HG02840 (cell line): ENCODE measurements at regions not wholly inside any gene's neighbourhood (a gene's known extent, or its start where the extent isn't known, plus 50 kb on each side); places are given as distances from the start of the nearest gene placed in this dataset.
"Not testable (repeated sequence)": the region's sequence is repeated elsewhere in the genome, so short reads cannot be mapped to it uniquely, and the experiment has no call there.

ENCODE experiments used
- ATAC-seq: cut with Tn5 transposase; IDR thresholded peaks from one replicate; pipeline ENCODE4 v1.9.1; 2021; ENCODE audit warnings: mild to moderate bottlenecking, moderate library complexity, moderate number of reproducible peaks; ENCODE audit not compliant: unreplicated experiment, low FRiP score

- ATAC-seq, result not testable (repeated sequence)
Observed at GRCh38 chr7:76736724-76737123, 109.6 kb upstream of the POMZP3 start.

GRCh38 chr7:76736091-76736490 is 109.0 kb upstream of the POMZP3 start:
- ATAC-seq, result not testable (repeated sequence)

- ATAC-seq, result not testable (repeated sequence)
Observed at GRCh38 chr7:76735668-76736067, 108.6 kb upstream of the POMZP3 start.

DNA sequence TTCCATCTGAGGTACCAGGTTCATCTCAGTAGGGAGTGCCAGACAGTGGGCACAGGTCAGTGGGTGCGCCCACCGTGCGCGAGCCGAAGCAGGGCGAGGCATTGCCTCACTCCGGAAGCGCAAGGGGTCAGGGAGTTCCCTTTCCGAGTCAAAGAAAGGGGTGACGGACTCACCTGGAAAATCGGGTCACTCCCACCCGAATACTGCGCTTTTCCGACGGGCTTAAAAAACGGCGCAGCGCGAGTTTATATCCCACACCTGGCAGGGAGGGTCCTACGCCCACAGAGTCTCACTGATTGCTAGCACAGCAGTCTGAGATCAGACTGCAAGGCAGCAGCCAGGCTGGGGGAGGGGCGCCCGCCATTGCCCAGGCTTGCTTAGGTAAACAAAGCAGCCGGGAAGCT is 101.5 kb upstream of the POMZP3 start:
- ATAC-seq, result not testable (repeated sequence)

DNA sequence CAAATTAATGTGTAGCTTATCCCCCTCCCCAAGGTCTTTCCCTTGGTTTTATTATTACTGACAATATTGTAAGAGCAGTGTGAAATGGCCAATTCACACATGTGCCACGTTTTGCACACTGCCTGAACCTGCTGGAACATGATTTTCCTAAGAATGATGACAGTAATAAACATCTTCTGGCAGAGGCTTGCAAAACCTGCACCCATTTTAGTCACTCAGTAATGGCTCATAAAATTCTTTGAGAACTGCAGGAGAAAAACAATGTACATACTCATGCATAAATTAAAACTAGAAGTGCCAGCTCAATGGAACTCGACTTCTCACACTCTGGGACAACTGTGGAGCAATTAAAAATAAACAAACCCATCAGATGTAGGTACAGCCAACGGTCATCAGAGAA is 96.8 kb upstream of the POMZP3 start:
- not testable (repeated sequence) for ATAC-seq

- not testable (repeated sequence) for ATAC-seq
Observed at GRCh38 chr7:76716551-76716950, 89.5 kb upstream of the POMZP3 start.

DNA sequence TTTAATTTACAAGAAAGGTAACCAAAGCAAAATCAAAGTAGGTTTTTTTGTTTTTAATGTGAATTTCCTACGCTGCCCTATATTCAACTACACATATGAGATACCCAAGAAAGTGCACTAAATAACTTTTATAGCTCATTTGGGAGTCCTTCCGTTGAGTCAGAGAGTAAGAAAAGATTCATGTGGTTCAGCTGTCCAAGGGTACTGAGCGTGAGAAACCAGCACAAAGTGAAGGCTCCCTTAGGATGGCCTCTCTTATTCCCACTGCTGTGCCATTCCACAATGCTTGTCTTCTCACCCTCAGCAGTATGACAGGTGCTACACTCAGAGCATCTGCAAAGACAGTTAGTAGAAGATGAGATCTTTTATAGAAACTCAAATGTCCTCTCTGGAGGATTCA is 85.8 kb upstream of the POMZP3 start:
- ATAC-seq, result not testable (repeated sequence)

DNA sequence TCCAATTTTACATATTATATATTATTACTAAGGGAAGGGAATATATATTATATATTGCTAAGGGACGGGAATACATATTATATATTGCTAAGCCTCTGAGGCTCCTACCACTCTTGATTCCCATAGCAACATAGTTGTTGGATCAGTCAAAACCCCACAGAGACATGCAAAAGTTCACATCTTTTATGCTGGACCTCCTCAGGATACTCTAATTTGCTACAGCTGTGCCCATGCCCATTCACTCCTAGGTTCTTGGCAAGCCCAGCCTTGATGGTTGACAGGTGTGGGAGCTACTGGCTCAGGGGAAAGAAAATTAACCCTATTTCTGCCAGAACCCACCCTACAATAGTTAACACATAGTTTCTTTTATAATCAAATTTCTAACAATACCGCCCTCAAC is 84.6 kb upstream of the POMZP3 start:
- not testable (repeated sequence) for ATAC-seq

DNA sequence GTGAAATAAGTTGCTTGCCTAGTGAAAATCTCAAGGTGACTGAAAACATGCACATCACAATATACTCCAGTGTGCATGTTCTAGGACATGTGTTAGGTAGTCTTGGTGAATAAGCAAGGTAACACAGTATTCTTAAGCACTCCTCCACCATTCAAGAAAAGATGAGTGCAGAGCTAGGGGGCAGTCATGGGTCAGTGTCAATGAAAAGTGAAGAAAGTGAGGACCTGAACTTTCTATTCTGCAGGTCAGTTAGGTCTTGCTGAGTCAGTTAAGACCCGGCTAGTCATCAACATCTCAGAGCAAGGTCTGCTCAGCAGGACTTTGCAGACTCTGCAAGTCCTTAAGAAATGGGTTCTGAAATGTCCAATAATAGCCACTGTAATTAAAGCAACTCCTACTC is 82.6 kb upstream of the POMZP3 start:
- not testable (repeated sequence) for ATAC-seq

DNA sequence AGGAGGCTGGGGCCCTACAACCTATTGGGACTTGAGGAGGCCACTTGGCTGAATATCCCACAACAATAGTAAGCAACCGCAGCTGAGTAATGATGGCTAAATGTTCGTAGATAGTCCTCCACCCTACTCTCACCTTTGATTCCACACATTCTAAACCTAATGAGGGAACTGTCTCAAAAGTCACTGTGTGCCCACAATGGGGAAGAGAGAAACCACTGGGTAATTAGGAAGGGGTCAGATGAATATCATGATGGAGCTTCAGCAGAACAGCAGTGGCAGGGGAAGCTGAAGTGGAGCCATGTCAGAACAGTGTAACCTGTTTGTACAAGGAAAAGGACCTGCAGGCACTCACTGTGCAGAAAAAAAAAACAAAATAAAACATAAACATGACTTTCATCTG is 81.4 kb upstream of the POMZP3 start:
- not testable (repeated sequence) for ATAC-seq

DNA sequence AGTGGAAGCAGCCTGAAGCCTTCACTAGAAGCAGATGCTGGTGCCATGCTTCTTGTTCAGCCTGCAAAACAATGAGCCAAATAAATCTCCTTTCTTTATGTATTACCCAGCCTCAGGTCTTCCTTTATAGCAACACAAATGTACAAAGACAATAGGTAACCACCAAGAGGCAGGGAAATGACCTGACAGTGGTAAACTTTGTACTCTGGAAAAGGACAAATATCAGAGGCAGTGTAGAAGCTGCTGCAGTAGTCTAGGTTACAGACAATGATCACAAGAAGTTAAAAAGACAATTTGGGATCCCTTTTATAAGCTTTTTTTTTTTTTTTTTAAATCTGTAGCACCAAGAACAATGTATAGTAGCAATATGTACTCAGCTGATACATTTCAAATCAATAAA is 76.7 kb upstream of the POMZP3 start:
- ATAC-seq, result not testable (repeated sequence)

- not testable (repeated sequence) for ATAC-seq
Observed at GRCh38 chr7:76686277-76686676, 59.2 kb upstream of the POMZP3 start.

GRCh38 chr7:76684737-76685136 is 57.7 kb upstream of the POMZP3 start:
- not testable (repeated sequence) for ATAC-seq

DNA sequence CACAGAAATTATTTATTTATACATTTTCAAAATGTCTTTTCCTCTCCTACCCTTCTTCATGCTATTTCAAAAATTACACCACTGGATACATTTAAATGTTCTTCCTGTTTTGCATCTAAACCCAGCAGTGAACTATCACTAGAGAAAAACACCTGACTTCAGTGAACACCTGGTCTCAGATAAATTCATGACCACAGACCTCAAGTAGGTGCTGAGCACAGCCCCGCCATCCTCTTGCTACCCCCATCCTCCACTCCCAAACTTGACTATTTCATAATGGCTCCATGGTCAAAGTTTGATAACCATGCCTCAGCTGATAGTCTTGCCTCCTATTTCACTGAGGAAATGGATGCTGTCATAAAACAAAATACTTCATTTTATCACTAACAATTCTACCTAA is 56.6 kb upstream of the POMZP3 start:
- ATAC-seq, result not testable (repeated sequence)

DNA sequence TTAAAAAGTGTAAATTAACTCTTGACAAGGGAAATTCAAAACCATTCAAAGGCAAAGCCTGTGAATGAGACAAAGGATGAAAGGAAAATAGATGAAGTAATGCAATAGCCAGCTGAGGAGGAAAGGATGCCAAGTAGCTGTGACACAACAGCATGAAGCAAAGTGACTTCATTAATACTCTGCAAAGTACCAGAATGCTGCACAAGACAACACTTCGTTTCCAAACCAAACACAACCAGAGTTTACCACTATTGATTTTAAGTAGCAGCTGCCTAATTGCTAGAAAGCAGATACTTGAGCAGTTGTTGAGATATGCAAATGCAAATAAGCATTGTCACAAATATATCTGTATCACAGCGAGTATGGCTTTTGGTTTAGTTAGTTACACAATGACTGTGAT is 54.7 kb upstream of the POMZP3 start:
- ATAC-seq, result not testable (repeated sequence)

DNA sequence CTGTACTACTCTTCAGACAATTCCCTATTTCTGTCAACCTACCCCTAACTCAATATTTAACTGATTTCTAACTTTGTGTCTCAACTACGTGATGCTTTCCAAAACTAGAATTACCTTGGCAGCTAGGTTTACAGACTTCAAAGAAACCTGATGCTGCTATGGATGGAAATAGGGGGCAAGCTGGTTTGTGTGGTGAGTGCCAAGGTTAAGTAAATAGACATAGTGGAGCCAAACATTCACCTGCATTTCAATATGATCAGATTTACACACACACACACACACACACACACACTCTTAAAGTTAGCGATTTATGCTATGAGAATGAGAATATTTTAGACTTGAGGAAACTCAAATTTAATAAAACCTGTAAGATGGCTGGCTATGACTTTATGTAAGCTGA is 52.1 kb upstream of the POMZP3 start:
- not testable (repeated sequence) for ATAC-seq

DNA sequence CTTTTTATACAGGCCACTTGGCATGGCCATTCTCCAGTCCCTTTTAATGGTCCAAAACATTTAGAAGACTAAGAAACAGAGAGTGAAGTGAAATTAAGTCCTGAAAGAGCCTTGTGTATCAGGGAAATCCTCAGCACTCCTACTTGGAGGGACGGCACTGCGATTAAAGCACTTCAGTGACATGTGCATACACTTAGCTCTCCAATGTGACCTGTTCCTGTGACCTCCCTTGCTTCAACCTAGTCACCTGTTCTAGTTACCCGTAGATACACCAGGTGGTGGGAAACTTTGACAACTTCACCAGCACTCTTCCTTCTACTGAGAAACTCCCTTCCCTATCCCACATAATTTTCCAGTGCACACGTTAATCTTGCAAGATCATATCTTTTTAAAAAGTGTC is 51.4 kb upstream of the POMZP3 start:
- not testable (repeated sequence) for ATAC-seq

DNA sequence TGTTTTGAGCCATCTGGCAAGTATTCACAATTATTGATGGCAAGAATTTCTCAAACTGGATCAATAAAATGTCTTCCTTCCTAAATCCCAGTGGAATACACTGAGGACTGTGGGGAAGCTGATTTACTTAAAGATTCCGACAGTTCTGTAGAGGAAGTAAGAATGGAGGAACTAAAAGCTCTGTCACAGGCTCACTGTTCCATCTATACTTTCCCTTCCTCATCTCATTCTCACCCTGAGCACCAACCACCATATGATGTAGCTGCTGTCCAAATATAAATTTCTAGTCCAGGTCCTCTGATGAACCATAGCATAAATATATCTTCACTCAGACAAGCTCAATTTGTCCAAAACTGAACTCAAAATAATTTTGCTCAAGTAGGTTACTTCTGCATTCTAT is 49.8 kb upstream of the POMZP3 start:
- ATAC-seq, result not testable (repeated sequence)
